ENCODE measurements at regions not wholly inside any gene's neighbourhood (a gene's known extent, or its start where the extent isn't known, plus 50 kb on each side); places are given as distances from the start of the nearest gene placed in this dataset.

DNA sequence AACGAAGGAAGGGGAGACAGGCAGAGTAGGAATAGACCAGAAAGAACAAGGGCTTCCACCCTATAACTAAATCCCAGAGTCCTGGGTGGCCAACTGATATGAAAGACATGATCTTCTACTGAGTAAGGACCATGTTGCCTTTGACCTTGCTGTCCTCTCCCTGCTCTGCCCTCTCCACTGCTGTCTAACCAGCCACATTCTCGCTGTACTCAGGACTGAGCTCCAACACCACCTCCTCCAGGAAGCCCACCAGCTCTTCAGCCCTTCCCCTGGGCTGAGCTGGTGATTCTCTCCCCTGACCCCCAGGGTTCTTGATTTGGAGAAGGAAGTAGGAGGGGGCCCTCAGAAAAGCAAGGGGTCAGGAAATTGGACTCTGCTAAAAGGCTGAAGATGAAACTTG, 159.2 kb downstream of the DICER1 start:
- no peak overlapping the region for H3K27ac ChIP-seq (ENCODE audit: low read depth in 2 of 2, low read length in 2 of 2)
- no peaks in the 10 kb centered on the region for H3K4me1 ChIP-seq (ENCODE audit: control insufficient read depth in 2 of 2, insufficient read depth in 2 of 2, low read length in 2 of 2)
- H3K9me3 ChIP-seq (ENCODE audit: control insufficient read depth in 2 of 2, low read length in 2 of 2): no peaks in the 10 kb centered on the region
- no peak overlapping the region for H3K9ac ChIP-seq (ENCODE audit: low read depth in 1 of 2, low read length in 2 of 2)
- H3K36me3 ChIP-seq (ENCODE audit: control insufficient read depth in 2 of 2, insufficient read depth in 2 of 2, low read length in 2 of 2): no peaks in the 10 kb centered on the region
- H3K27me3 ChIP-seq (ENCODE audit: control insufficient read depth in 2 of 2, insufficient read depth in 2 of 2, low read length in 2 of 2): peaks cover 0 to 2% of the 10 kb centered on the region in 2 donors
- no peak overlapping the region for H3K4me3 ChIP-seq (ENCODE audit: low read length in 2 of 2)

DNA sequence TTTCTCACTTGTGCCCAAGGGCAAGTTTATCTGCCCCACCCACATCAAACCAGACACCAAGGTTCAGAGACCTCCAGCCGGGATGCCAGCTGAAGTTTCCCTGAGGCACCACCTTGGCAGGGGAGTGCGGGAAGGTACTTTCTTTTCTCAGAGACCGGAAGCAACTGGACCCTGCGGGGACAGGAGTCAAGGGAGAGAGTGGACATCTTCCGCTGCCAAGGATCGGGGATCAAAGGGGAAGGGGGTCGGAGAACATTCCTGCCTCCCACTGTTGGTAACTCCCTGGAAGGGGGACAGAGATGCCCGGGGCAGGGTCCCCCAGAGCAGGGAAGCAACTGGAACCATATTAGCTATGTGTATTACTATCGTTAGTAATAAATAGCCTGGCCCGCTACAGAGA, 161.8 kb downstream of the DICER1 start:
- Histone ChIP-seq H3K27me3 (ENCODE audit: control insufficient read depth in 2 of 2, insufficient read depth in 2 of 2, low read length in 2 of 2) (peaks cover 0 to 3% of the 10 kb centered on the region in 2 donors), H3K27ac (ENCODE audit: low read depth in 2 of 2, low read length in 2 of 2) (no peak overlapping the region), H3K9ac (ENCODE audit: low read depth in 1 of 2, low read length in 2 of 2) (no peak overlapping the region), H3K4me1 (ENCODE audit: control insufficient read depth in 2 of 2, insufficient read depth in 2 of 2, low read length in 2 of 2) (no peaks in the 10 kb centered on the region), H3K4me3 (ENCODE audit: low read length in 2 of 2) (no peak overlapping the region), H3K9me3 (ENCODE audit: control insufficient read depth in 2 of 2, low read length in 2 of 2) (no peaks in the 10 kb centered on the region), H3K36me3 (ENCODE audit: control insufficient read depth in 2 of 2, insufficient read depth in 2 of 2, low read length in 2 of 2) (no peaks in the 10 kb centered on the region)

DNA sequence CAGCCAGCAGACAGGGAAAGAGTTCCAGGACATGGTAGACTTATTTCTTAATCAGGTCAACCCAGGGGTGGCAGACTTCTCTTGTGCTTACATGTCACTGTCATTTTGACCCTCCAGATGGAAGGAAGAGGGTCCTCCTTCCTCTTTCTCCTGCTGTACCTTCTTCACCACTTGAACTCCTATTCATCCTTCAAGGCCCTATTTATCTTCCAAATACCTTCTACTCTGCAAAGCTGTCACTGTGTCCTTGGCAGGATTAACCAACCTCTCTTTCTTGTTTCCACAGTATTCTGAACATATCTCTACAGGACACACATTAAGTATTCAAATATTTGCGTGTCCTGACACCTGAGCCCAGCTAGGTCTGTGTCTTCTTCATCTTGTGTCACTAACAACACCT, 163.1 kb downstream of the DICER1 start:
- no peaks in the 10 kb centered on the region for H3K36me3 ChIP-seq (ENCODE audit: control insufficient read depth in 2 of 2, insufficient read depth in 2 of 2, low read length in 2 of 2)
- no peak overlapping the region for H3K27ac ChIP-seq (ENCODE audit: low read depth in 2 of 2, low read length in 2 of 2)
- H3K9me3 ChIP-seq (ENCODE audit: control insufficient read depth in 2 of 2, low read length in 2 of 2): no peaks in the 10 kb centered on the region

DNA sequence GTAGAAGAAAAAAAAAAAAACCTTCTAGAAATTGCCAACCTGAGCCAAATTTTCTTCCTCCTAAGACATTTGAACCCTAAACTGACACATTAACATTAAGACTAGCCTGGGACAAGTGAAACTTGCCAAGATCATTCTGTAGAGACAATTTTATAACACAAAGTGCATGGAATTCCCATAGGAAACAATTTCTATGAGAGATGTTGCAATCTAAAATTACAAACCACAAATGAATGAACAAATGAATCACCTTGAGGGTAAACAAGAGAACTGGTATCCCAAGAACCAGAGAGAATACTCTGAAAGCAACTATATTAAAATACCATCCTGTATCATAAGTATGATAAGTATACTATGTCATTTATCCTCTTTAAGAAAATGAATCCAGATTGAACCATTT, 165.3 kb downstream of the DICER1 start:
- no peaks in the 10 kb centered on the region for H3K36me3 ChIP-seq (ENCODE audit: control insufficient read depth in 2 of 2, insufficient read depth in 2 of 2, low read length in 2 of 2)
- H3K9me3 ChIP-seq (ENCODE audit: control insufficient read depth in 2 of 2, low read length in 2 of 2): peaks cover 0 to 2% of the 10 kb centered on the region in 2 donors
- H3K4me3 ChIP-seq (ENCODE audit: low read length in 2 of 2): no peak overlapping the region
- H3K27ac ChIP-seq (ENCODE audit: low read depth in 2 of 2, low read length in 2 of 2): no peak overlapping the region
- H3K27me3 ChIP-seq (ENCODE audit: control insufficient read depth in 2 of 2, insufficient read depth in 2 of 2, low read length in 2 of 2): peaks cover 0 to 3% of the 10 kb centered on the region in 2 donors
- H3K9ac ChIP-seq (ENCODE audit: low read depth in 1 of 2, low read length in 2 of 2): no peak overlapping the region
- H3K4me1 ChIP-seq (ENCODE audit: control insufficient read depth in 2 of 2, insufficient read depth in 2 of 2, low read length in 2 of 2): no peaks in the 10 kb centered on the region

More for the DNA sequence above, 163.1 kb downstream of the DICER1 start:
- Histone ChIP-seq H3K27me3 (ENCODE audit: control insufficient read depth in 2 of 2, insufficient read depth in 2 of 2, low read length in 2 of 2) (peaks cover 0 to 3% of the 10 kb centered on the region in 2 donors), H3K4me3 (ENCODE audit: low read length in 2 of 2) (no peak overlapping the region), H3K4me1 (ENCODE audit: control insufficient read depth in 2 of 2, insufficient read depth in 2 of 2, low read length in 2 of 2) (no peaks in the 10 kb centered on the region), H3K9ac (ENCODE audit: low read depth in 1 of 2, low read length in 2 of 2) (no peak overlapping the region)

DNA sequence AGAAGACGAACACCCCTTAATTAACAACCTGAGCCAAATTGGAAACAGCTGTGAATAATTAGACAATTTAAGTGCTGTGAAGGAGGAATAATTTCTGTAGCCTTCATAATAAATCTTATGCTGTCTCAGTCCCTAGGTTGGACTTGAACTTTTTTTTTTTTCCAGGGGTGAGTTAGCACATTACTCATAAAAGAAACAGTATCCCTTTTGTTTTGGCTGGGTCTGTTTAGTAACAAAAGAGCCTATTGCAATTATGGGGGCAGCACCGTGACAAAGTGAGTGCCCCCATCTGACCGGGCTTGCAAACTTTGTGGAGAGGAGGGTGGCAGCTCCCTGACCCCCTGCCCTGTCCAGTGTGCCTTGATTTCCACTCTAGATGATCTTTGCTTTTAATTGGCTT, 167.4 kb downstream of the DICER1 start:
- Histone ChIP-seq H3K9me3 (ENCODE audit: control insufficient read depth in 2 of 2, low read length in 2 of 2) (peaks cover 0 to 2% of the 10 kb centered on the region in 2 donors), H3K4me3 (ENCODE audit: low read length in 2 of 2) (no peak overlapping the region), H3K27me3 (ENCODE audit: control insufficient read depth in 2 of 2, insufficient read depth in 2 of 2, low read length in 2 of 2) (peaks cover 0 to 3% of the 10 kb centered on the region in 2 donors), H3K36me3 (ENCODE audit: control insufficient read depth in 2 of 2, insufficient read depth in 2 of 2, low read length in 2 of 2) (no peaks in the 10 kb centered on the region), H3K9ac (ENCODE audit: low read depth in 1 of 2, low read length in 2 of 2) (no peak overlapping the region), H3K27ac (ENCODE audit: low read depth in 2 of 2, low read length in 2 of 2) (no peak overlapping the region), H3K4me1 (ENCODE audit: control insufficient read depth in 2 of 2, insufficient read depth in 2 of 2, low read length in 2 of 2) (no peaks in the 10 kb centered on the region)

DNA sequence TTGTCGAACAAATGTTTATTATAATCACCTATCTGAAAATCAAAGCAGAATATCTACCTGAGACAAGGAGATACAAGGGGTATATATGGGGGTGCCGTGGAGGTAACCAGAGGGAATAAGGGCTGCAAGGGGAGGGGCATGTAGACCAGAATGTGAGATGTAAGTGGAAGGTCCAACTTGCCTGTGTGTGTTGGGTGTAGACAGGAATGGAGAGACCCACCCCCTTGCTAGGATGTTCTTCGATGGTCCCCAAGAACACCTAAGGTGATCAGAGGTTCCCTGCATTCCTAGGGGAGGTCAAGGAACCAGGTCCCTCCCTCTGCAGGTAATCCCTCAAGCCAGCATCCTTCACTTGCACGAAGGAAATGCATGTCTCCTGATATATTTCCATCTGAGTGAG, 167.9 kb downstream of the DICER1 start:
- no peak overlapping the region for H3K27ac ChIP-seq (ENCODE audit: low read depth in 2 of 2, low read length in 2 of 2)
- peaks cover 0 to 3% of the 10 kb centered on the region in 2 donors for H3K27me3 ChIP-seq (ENCODE audit: control insufficient read depth in 2 of 2, insufficient read depth in 2 of 2, low read length in 2 of 2)
- H3K36me3 ChIP-seq (ENCODE audit: control insufficient read depth in 2 of 2, insufficient read depth in 2 of 2, low read length in 2 of 2): no peaks in the 10 kb centered on the region
- no peak overlapping the region for H3K9ac ChIP-seq (ENCODE audit: low read depth in 1 of 2, low read length in 2 of 2)
- H3K4me1 ChIP-seq (ENCODE audit: control insufficient read depth in 2 of 2, insufficient read depth in 2 of 2, low read length in 2 of 2): no peaks in the 10 kb centered on the region
- peaks cover 0 to 2% of the 10 kb centered on the region in 2 donors for H3K9me3 ChIP-seq (ENCODE audit: control insufficient read depth in 2 of 2, low read length in 2 of 2)
- no peak overlapping the region for H3K4me3 ChIP-seq (ENCODE audit: low read length in 2 of 2)

DNA sequence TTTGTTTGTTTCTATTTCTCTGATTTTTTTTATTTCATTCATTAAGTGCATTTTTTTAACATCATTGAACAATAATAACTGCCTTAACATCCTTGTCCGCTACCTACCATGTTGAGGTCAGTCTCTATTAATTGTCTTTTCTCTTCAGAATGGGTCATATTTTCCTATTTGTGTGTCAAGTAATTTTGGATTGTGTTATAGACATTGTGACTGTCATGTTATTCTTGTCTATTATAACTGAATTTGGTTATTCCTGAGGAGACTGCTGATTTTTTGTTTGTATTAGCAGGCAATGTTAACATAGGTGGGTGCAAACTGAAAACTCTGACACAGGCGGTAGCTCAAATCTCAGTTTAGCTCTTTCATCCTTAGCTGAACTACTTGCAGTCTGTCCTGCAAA, 169.9 kb downstream of the DICER1 start:
- Histone ChIP-seq H3K27ac (ENCODE audit: low read depth in 2 of 2, low read length in 2 of 2) (no peak overlapping the region), H3K9ac (ENCODE audit: low read depth in 1 of 2, low read length in 2 of 2) (no peak overlapping the region), H3K27me3 (ENCODE audit: control insufficient read depth in 2 of 2, insufficient read depth in 2 of 2, low read length in 2 of 2) (peaks cover 0 to 3% of the 10 kb centered on the region in 2 donors), H3K36me3 (ENCODE audit: control insufficient read depth in 2 of 2, insufficient read depth in 2 of 2, low read length in 2 of 2) (no peaks in the 10 kb centered on the region), H3K4me1 (ENCODE audit: control insufficient read depth in 2 of 2, insufficient read depth in 2 of 2, low read length in 2 of 2) (no peaks in the 10 kb centered on the region), H3K4me3 (ENCODE audit: low read length in 2 of 2) (no peak overlapping the region), H3K9me3 (ENCODE audit: control insufficient read depth in 2 of 2, low read length in 2 of 2) (peaks cover 0 to 2% of the 10 kb centered on the region in 2 donors)

DNA sequence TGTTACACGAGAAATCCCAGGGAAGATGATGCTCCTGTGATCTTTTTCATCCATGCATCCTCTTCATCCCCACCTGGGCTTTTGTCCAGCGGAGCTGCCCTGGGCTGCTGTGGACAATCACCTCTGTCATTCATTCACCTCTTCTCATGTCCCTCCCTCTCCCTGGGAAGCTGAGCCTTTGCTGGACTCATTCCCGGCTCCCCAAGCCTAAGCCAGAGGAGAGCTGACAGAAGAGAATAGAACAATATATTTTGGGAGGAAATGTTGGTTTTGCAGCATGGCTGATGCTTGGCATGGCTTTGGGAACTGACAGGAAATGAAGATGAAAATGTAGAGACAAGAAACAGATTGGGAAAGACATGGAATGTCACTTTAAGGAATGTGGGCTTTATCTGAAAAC, 177.4 kb downstream of the DICER1 start:
- no peaks in the 10 kb centered on the region for H3K4me1 ChIP-seq (ENCODE audit: control insufficient read depth in 2 of 2, insufficient read depth in 2 of 2, low read length in 2 of 2)

DNA sequence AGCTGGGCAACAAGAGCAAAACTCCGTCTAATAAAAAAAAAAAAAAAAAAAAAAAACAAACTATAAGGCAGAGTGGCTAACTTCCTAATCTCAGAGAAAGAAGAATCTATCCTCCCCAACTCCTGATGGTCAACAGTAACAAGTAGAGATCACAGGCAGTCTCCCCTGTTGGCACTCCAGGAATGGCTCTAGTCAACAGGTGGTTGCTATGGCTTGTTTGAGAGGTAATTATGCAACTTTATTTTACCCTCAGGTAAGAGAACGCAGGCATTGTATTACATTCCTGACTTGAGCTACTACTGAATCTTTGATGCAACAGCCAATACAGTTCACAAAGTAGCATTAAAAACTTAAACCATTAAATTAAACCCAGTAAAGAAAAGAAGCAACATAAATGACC, 180.3 kb downstream of the DICER1 start:
- no peaks in the 10 kb centered on the region for H3K9me3 ChIP-seq (ENCODE audit: control insufficient read depth in 2 of 2, low read length in 2 of 2)
- no peaks in the 10 kb centered on the region for H3K4me1 ChIP-seq (ENCODE audit: control insufficient read depth in 2 of 2, insufficient read depth in 2 of 2, low read length in 2 of 2)
- H3K36me3 ChIP-seq (ENCODE audit: control insufficient read depth in 2 of 2, insufficient read depth in 2 of 2, low read length in 2 of 2): no peaks in the 10 kb centered on the region
- H3K27me3 ChIP-seq (ENCODE audit: control insufficient read depth in 2 of 2, insufficient read depth in 2 of 2, low read length in 2 of 2): peaks cover 0 to 7% of the 10 kb centered on the region in 2 donors
- no peak overlapping the region for H3K27ac ChIP-seq (ENCODE audit: low read depth in 2 of 2, low read length in 2 of 2)
- H3K4me3 ChIP-seq (ENCODE audit: low read length in 2 of 2): no peak overlapping the region
- H3K9ac ChIP-seq (ENCODE audit: low read depth in 1 of 2, low read length in 2 of 2): no peak overlapping the region

More for the DNA sequence above, 177.4 kb downstream of the DICER1 start:
- Histone ChIP-seq H3K36me3 (ENCODE audit: control insufficient read depth in 2 of 2, insufficient read depth in 2 of 2, low read length in 2 of 2) (no peaks in the 10 kb centered on the region), H3K9me3 (ENCODE audit: control insufficient read depth in 2 of 2, low read length in 2 of 2) (no peaks in the 10 kb centered on the region), H3K27me3 (ENCODE audit: control insufficient read depth in 2 of 2, insufficient read depth in 2 of 2, low read length in 2 of 2) (peaks cover 0 to 7% of the 10 kb centered on the region in 2 donors), H3K9ac (ENCODE audit: low read depth in 1 of 2, low read length in 2 of 2) (no peak overlapping the region), H3K27ac (ENCODE audit: low read depth in 2 of 2, low read length in 2 of 2) (no peak overlapping the region), H3K4me3 (ENCODE audit: low read length in 2 of 2) (no peak overlapping the region)

DNA sequence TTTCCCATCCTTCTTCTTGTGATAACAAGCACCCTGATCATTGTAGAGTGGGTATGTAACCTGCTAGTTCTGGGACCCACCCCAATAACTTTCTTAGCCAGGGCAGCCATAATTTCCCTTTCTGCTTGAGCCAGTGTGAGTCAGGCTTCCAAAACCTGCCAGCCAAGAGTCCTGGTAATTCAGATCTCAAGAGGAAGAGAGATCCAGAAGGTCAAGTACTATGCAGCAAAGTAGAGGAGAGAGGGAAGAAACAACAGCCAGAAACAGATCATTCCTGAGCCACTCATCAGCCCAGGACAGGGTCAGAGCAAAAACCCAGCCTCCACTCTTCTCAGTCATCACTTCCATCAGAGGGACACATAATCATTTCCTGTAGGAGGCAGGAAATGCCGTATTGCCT, 182.0 kb downstream of the DICER1 start:
- H3K27ac ChIP-seq (ENCODE audit: low read depth in 2 of 2, low read length in 2 of 2): no peak overlapping the region
- H3K4me3 ChIP-seq (ENCODE audit: low read length in 2 of 2): no peak overlapping the region
- H3K9ac ChIP-seq (ENCODE audit: low read depth in 1 of 2, low read length in 2 of 2): no peak overlapping the region
- H3K9me3 ChIP-seq (ENCODE audit: control insufficient read depth in 2 of 2, low read length in 2 of 2): no peaks in the 10 kb centered on the region
- peaks cover 0 to 7% of the 10 kb centered on the region in 2 donors for H3K27me3 ChIP-seq (ENCODE audit: control insufficient read depth in 2 of 2, insufficient read depth in 2 of 2, low read length in 2 of 2)
- no peaks in the 10 kb centered on the region for H3K4me1 ChIP-seq (ENCODE audit: control insufficient read depth in 2 of 2, insufficient read depth in 2 of 2, low read length in 2 of 2)
- H3K36me3 ChIP-seq (ENCODE audit: control insufficient read depth in 2 of 2, insufficient read depth in 2 of 2, low read length in 2 of 2): no peaks in the 10 kb centered on the region

DNA sequence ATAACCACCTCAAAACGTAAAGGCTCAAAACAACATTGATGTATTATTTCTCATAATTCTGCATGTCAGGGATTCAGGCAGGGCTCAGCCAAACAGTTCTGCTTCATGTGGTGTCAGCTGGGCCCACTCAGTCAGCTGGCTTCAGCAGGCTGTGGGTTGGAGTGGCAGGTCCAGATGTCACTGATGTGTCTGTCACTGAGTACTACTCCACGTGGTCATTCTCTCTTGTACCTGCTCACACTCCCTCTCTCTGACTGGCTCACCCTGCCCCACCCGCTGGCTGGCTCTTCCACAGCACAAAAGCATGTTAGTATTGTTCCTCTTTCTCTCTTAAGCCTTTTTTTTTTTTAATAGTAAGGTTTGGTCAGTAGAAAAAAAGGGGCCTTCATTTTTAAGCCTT, 182.4 kb downstream of the DICER1 start:
- Histone ChIP-seq H3K4me3 (ENCODE audit: low read length in 2 of 2) (no peak overlapping the region), H3K27ac (ENCODE audit: low read depth in 2 of 2, low read length in 2 of 2) (no peak overlapping the region), H3K4me1 (ENCODE audit: control insufficient read depth in 2 of 2, insufficient read depth in 2 of 2, low read length in 2 of 2) (no peaks in the 10 kb centered on the region), H3K9ac (ENCODE audit: low read depth in 1 of 2, low read length in 2 of 2) (no peak overlapping the region), H3K9me3 (ENCODE audit: control insufficient read depth in 2 of 2, low read length in 2 of 2) (no peaks in the 10 kb centered on the region), H3K27me3 (ENCODE audit: control insufficient read depth in 2 of 2, insufficient read depth in 2 of 2, low read length in 2 of 2) (peaks cover 0 to 7% of the 10 kb centered on the region in 2 donors), H3K36me3 (ENCODE audit: control insufficient read depth in 2 of 2, insufficient read depth in 2 of 2, low read length in 2 of 2) (no peaks in the 10 kb centered on the region)
